ENCODE measurements at regions not wholly inside any gene's neighbourhood (a gene's known extent, or its start where the extent isn't known, plus 50 kb on each side); places are given as distances from the start of the nearest gene placed in this dataset.
A peak's percentile ranks its signal among the peaks of the same experiment; 100 is the strongest.

GRCh38 chr3:152197937-152198336 is 70.8 kb upstream of the MBNL1 start:
- no peaks in the 10 kb centered on the region for H3K9me3 ChIP-seq (ENCODE audit: control insufficient read depth in 4 of 4, low read length in 3 of 4)
- peak overlapping the region in 1 of 2 donors; percentile 31 for H3K9ac ChIP-seq (ENCODE audit: low read depth in 1 of 2, low read length in 2 of 2)
- H3K4me1 ChIP-seq (ENCODE audit: control insufficient read depth in 4 of 4, insufficient read depth in 4 of 4, low read length in 3 of 4), result peaks cover 0 to 8% (median 2%) of the 10 kb centered on the region in 4 donors
- H3K27me3 ChIP-seq (ENCODE audit: control insufficient read depth in 4 of 4, insufficient read depth in 4 of 4, low read length in 3 of 4), result no peaks in the 10 kb centered on the region
- no peaks in the 10 kb centered on the region for H3K36me3 ChIP-seq (ENCODE audit: control insufficient read depth in 4 of 4, insufficient read depth in 3 of 4, low read depth in 1 of 4, low read length in 3 of 4)
- no peak for DNase-seq (ENCODE audit: low spot score)
- TF ChIP-seq REST (IDR thresholded peaks at IDR 0.05) (no peak), HNF4A (conservative IDR thresholded peaks at IDR 0.05) (no peak), FOXA2 (IDR thresholded peaks at IDR 0.05) (no peak), CTCF (IDR thresholded peaks at IDR 0.05; ENCODE audit: low read depth, low read length, missing input control) (no peak), ZBTB33 (IDR thresholded peaks at IDR 0.05) (no peak), GABPA (IDR thresholded peaks at IDR 0.05 in 1 of 2, conservative IDR thresholded peaks at IDR 0.05 in 1 of 2) (no peak), NR2F2 (IDR thresholded peaks at IDR 0.05) (no peak), HNF4G (IDR thresholded peaks at IDR 0.05) (no peak), MAX (IDR thresholded peaks at IDR 0.05) (no peak), YY1 (IDR thresholded peaks at IDR 0.05) (no peak), RAD21 (IDR thresholded peaks at IDR 0.05) (no peak)
- WGBS, result 82% methylated on average over 3 of the region's 3 CpGs
- no peak overlapping the region for H3K4me3 ChIP-seq (ENCODE audit: low read depth in 1 of 3, low read length in 3 of 3)
- H3K27ac ChIP-seq (ENCODE audit: low read depth in 1 of 2, low read length in 2 of 2), result no peak overlapping the region

- Histone ChIP-seq H3K27ac (ENCODE audit: low read depth in 1 of 2, low read length in 2 of 2) (peak overlapping the region in 1 of 2 donors; percentile 41), H3K36me3 (ENCODE audit: control insufficient read depth in 4 of 4, insufficient read depth in 3 of 4, low read depth in 1 of 4, low read length in 3 of 4) (no peaks in the 10 kb centered on the region), H3K4me3 (ENCODE audit: low read depth in 1 of 3, low read length in 3 of 3) (no peak overlapping the region), H3K27me3 (ENCODE audit: control insufficient read depth in 4 of 4, insufficient read depth in 4 of 4, low read length in 3 of 4) (no peaks in the 10 kb centered on the region), H3K4me1 (ENCODE audit: control insufficient read depth in 4 of 4, insufficient read depth in 4 of 4, low read length in 3 of 4) (peaks cover 0 to 9% (median 3%) of the 10 kb centered on the region in 4 donors), H3K9me3 (ENCODE audit: control insufficient read depth in 4 of 4, low read length in 3 of 4) (no peaks in the 10 kb centered on the region), H3K9ac (ENCODE audit: low read depth in 1 of 2, low read length in 2 of 2) (no peak overlapping the region)
- TF ChIP-seq RXRA (IDR thresholded peaks at IDR 0.05), result no peak
- no peak for TF ChIP-seq YY1 (IDR thresholded peaks at IDR 0.05)
- no peak for TF ChIP-seq SP1 (IDR thresholded peaks at IDR 0.05)
- TF ChIP-seq CTCF (IDR thresholded peaks at IDR 0.05; ENCODE audit: low read depth, low read length, missing input control), result no peak
- TF ChIP-seq ZBTB33 (IDR thresholded peaks at IDR 0.05), result no peak
- TF ChIP-seq TAF1 (conservative IDR thresholded peaks at IDR 0.05), result no peak
- no peak for TF ChIP-seq HNF4A (conservative IDR thresholded peaks at IDR 0.05)
- TF ChIP-seq FOXA2 (IDR thresholded peaks at IDR 0.05), result no peak
- TF ChIP-seq HNF4G (IDR thresholded peaks at IDR 0.05), result no peak
- no peak for TF ChIP-seq FOXA1 (IDR thresholded peaks at IDR 0.05)
- TF ChIP-seq NR2F2 (IDR thresholded peaks at IDR 0.05), result no peak
- TF ChIP-seq RAD21 (IDR thresholded peaks at IDR 0.05), result no peak
- TF ChIP-seq MAX (IDR thresholded peaks at IDR 0.05), result no peak
- no peak for TF ChIP-seq ATF3 (IDR thresholded peaks at IDR 0.05)
- TF ChIP-seq EGR1 (IDR thresholded peaks at IDR 0.05; ENCODE audit: low read depth in 2 of 2), result no peak
- 90% methylated on average over 1 of the region's 1 CpG for WGBS
- DNase-seq (ENCODE audit: low spot score), result no peak
These were observed 70.1 kb upstream of the MBNL1 start for GRCh38 chr3:152198665-152199064.
